IMR-90 (cell line): ENCODE measurements at regions not wholly inside any gene's neighbourhood (a gene's known extent, or its start where the extent isn't known, plus 50 kb on each side); places are given as distances from the start of the nearest gene placed in this dataset.

ENCODE experiments used
- SMC3 ChIP-seq: fragments of 150-350 bp; IDR thresholded peaks from 2 replicates; pipeline ENCODE4 v1.6.1; 2016; ENCODE audit warnings: low read depth, mild to moderate bottlenecking, antibody characterized with exemption, low read length, moderate library complexity
- TF ChIP-seq, protein P1 (sequence below): conservative IDR thresholded peaks from 2 replicates; pipeline ENCODE4 v1.5.1; 2012; ENCODE audit warnings: mild to moderate bottlenecking, low read depth, low read length, improper control_type of control experiment
- TF ChIP-seq, protein P2 (sequence below): fragments of 150-350 bp; IDR thresholded peaks from 2 replicates; pipeline ENCODE4 v1.6.1; 2016; ENCODE audit warnings: low read depth, mild to moderate bottlenecking, low read length, moderate library complexity, borderline replicate concordance

DNA sequence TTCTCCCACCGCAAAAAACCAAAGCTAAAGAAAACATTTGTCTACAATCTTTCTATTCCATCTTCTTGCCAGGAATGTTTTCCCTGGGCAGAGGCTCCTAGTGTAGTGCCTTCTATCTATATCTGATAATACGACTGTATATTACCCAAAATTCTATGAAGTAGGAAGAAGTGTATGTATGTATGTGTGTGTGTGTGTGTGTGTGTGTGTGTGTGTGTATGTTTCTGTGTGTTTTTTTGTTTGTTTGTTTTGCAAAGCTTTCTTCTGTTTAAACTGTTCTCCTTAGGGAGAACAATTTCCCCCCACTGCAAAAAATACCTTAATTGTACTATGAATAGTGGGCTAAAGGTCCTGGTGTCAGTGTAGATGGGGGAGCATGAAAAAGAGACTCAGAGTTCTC, 312.6 kb upstream of the CITED2 start:
- TF ChIP-seq, protein P1, sequence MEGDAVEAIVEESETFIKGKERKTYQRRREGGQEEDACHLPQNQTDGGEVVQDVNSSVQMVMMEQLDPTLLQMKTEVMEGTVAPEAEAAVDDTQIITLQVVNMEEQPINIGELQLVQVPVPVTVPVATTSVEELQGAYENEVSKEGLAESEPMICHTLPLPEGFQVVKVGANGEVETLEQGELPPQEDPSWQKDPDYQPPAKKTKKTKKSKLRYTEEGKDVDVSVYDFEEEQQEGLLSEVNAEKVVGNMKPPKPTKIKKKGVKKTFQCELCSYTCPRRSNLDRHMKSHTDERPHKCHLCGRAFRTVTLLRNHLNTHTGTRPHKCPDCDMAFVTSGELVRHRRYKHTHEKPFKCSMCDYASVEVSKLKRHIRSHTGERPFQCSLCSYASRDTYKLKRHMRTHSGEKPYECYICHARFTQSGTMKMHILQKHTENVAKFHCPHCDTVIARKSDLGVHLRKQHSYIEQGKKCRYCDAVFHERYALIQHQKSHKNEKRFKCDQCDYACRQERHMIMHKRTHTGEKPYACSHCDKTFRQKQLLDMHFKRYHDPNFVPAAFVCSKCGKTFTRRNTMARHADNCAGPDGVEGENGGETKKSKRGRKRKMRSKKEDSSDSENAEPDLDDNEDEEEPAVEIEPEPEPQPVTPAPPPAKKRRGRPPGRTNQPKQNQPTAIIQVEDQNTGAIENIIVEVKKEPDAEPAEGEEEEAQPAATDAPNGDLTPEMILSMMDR: no peak
- TF ChIP-seq SMC3: no peak
- TF ChIP-seq, protein P2, sequence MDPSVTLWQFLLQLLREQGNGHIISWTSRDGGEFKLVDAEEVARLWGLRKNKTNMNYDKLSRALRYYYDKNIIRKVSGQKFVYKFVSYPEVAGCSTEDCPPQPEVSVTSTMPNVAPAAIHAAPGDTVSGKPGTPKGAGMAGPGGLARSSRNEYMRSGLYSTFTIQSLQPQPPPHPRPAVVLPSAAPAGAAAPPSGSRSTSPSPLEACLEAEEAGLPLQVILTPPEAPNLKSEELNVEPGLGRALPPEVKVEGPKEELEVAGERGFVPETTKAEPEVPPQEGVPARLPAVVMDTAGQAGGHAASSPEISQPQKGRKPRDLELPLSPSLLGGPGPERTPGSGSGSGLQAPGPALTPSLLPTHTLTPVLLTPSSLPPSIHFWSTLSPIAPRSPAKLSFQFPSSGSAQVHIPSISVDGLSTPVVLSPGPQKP: no peak
